GM21423 (cell line): ENCODE measurements at regions not wholly inside any gene's neighbourhood (a gene's known extent, or its start where the extent isn't known, plus 50 kb on each side); places are given as distances from the start of the nearest gene placed in this dataset.
"Not testable (repeated sequence)": the region's sequence is repeated elsewhere in the genome, so short reads cannot be mapped to it uniquely, and the experiment has no call there.

ENCODE experiments used
- ATAC-seq: cut with Tn5 transposase; IDR thresholded peaks from one replicate; pipeline ENCODE4 v1.9.1; 2021; ENCODE audit warnings: mild to moderate bottlenecking, moderate library complexity; ENCODE audit not compliant: unreplicated experiment

- ATAC-seq = no peak
Measured at GRCh38 chr12:25861226-25861625, 97.3 kb upstream of the RASSF8 start.

GRCh38 chr12:25864306-25865276 is 93.9 kb upstream of the RASSF8 start:
- no peak for ATAC-seq

DNA sequence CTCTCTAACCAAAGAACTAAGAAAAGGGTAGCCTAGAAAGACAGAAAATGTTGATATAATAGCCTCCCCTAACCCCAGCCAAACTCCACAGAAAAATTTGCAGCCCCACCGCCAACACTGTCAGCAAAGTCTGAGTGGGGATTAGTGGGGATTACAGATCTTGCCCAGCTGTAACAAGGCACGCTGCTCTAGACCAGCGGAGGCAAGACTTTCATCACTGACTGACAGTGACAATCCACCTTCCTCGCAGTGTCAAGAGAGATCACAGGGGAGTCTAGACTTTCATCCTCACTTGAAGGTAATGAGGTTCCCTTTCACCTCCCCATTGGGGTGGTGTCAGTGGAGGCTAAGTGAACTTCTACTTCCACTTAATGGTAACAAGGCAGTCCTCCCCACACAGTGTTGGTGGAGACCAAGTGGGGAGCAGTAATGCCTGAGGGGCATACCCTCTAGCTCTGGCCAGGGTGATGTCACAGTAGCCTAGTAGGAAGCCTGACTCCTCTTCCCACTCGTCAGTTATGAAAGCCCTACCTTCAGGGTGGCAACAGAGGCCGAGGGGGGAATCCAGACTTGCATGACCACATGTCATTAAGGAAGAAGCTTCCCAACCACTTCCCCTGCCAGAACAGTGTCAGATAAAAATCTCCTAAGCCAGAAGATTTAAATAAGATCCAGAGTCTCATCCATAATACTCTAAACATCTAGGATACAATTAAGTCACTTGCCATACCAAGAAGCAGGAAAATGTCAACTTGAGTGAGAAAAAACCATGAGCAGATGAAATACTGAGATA is 91.7 kb upstream of the RASSF8 start:
- no peak for ATAC-seq

DNA sequence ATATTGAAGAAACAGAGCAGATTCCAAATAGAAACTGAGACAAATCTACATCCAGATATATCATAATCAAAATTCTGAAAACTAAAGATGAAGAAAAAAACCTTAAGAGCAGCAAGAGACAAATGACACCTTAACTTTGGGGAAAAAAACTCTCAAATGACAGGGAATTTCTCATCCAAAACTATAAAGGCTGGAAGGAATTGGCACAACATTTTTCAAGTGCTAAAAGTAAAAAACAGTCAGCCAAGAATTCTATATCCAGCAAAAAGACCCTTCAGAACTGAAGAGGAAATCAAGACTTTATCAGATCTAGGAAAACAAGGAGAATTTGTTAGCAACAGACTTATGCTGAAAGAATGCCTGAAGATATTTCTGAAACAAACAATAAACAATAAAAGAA is 90.3 kb upstream of the RASSF8 start:
- ATAC-seq = no peak

- no peak for ATAC-seq
Measured at GRCh38 chr12:25872137-25872536, 86.3 kb upstream of the RASSF8 start.

- no peak for ATAC-seq
Measured at GRCh38 chr12:25875661-25876060, 82.8 kb upstream of the RASSF8 start.

GRCh38 chr12:25876383-25877045 is 82.0 kb upstream of the RASSF8 start:
- no peak for ATAC-seq

GRCh38 chr12:25877446-25877845 is 81.0 kb upstream of the RASSF8 start:
- no peak for ATAC-seq

- no peak for ATAC-seq
Measured at GRCh38 chr12:25882266-25882665, 76.2 kb upstream of the RASSF8 start.

DNA sequence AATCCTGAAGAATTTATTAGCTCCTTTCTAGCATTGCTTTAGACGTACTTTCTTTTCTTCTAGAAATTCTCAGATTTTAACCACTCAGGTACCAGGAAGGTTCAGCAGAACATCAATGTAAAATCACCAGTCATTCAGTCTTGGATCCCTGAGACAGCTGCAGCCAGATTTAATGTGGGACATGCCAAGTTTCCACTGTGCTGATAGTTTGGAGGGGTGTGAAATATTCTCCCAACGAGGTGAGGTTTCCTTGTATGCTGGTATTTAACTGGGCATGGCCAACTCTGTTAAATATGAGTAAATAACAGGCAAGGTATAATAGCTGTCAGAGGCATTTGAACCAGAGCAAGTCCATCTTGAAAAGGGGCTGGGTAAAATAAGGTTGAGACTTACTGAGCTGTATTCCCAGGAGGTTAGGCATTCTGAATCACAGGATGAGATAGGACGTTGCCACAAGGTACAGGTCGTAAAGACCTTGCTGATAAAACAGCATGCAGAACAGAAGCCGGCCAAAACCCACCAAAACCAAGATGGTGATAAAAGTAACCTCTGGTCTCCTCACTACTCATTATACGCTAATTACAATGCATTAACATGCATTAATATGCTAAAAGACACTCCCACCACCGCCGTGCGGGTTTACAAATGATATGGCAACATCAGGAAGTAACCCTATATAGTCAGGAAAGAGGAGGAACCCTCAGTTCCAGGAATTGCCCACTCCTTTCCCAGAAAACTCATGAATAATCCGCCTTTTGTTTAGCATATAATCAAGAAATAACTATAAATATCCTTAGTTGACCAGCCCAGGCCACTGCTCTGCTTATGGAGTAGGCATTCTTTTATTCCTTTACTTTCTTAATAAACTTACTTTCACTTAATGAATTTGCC is 75.2 kb upstream of the RASSF8 start:
- ATAC-seq = no peak

GRCh38 chr12:25884024-25884919 is 74.2 kb upstream of the RASSF8 start:
- no peak for ATAC-seq

GRCh38 chr12:25884920-25885234 is 73.6 kb upstream of the RASSF8 start:
- no peak for ATAC-seq

- ATAC-seq = no peak
Measured at GRCh38 chr12:25886396-25886795, 72.1 kb upstream of the RASSF8 start.

GRCh38 chr12:25887367-25887766 is 71.1 kb upstream of the RASSF8 start:
- ATAC-seq = no peak

DNA sequence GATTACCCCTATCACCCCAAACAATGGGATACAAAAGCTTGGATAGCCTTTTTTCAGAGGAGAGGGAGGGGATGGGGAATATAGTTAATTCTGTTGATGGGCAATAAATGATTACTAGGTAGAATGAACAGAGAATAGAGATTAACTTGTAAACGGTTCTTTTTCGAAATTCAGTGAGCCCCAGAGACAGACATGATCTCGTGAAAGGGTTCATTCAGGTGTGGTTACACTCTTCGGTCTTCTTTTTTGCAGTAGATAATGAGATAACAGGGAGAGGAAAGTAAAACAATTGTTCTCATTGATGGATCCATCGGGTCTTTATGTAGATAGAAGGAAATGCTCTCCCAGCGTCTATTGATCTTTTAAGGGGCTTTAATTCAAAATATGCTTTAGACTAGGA is 69.3 kb upstream of the RASSF8 start:
- no peak for ATAC-seq

DNA sequence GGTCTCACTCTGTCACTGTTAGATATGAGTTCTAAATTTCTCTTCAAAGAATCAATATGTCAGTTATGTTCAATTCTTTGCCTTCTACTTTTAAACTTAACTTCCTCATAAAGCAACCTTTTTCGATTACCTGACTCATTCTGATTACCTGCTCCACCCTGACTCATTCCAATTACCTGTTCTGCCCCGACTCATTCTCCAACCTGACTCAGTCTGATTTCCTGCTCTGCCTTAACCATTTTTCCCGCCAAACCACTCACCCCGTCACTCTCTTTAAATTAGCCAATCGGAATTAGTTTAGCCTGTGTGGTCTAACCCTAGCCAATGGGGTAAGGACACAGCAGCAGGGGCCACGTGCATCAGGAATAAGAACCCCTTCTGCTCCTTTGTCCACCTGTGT is 67.4 kb upstream of the RASSF8 start:
- ATAC-seq = not testable (repeated sequence)

- no peak for ATAC-seq
Measured at GRCh38 chr12:25894759-25895158, 63.7 kb upstream of the RASSF8 start.

DNA sequence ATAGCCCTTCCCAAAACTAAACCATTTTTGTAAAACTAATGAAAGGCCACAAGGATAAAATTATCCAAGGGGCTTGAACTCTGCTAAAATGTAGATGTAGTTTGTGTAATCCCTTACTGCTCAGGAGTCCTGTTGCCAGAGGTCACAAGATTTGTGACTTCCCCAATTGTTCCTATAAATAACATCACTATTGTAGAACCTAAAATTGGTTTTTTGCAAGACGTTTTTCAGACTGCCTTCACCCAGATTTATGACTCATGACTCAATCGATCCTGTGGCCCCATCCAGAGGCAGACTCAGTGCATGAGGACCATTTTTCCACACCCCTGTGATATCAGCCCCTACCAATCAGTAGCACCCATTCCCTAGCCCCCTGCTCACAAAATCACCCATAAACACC is 61.5 kb upstream of the RASSF8 start:
- no peak for ATAC-seq

DNA sequence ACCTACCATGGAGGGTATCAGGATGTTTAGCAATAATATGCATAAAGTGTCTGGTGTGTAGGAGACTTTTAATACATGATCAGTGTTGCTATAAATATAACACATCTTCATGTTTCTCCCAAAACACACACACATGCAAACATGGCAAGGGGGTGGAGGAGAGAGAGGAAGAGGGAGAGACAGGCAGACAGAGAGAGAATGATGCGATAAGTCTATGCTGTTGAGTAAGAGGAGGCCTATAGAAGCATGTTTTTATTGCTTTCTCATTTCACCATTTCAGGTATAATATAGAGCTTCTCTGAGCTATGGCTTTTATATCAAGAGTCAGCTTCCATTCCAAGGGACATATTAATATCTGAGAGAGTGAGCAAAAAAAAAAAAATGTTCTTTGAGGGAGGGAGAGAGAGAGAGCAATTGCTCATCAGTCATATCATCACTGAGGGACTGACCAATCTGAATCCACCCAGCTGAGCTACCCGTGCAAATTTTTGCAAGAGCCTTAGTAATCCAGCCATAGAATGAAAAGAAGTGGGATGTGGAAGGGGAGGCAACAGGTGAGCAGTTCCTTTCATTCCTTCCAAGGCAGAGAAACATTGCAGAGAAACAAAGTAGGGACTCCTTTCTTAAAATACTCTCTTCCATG is 54.8 kb upstream of the RASSF8 start:
- no peak for ATAC-seq
